PC-9 (cell line): ENCODE measurements at regions not wholly inside any gene's neighbourhood (a gene's known extent, or its start where the extent isn't known, plus 50 kb on each side); places are given as distances from the start of the nearest gene placed in this dataset.

Experiments
- CTCF ChIP-seq: fragments of 200-600 bp; sonication (generic); conservative IDR thresholded peaks from 2 replicates; pipeline ENCODE4 v1.6.1; 2017; ENCODE audit warnings: mixed run types, antibody characterized with exemption, mild to moderate bottlenecking, moderate library complexity
- EZH2 ChIP-seq: fragments of 200-600 bp; sonication (generic); IDR thresholded peaks from 2 replicates; pipeline ENCODE4 v1.8.0; 2017; ENCODE audit warnings: antibody characterized with exemption, low read depth

DNA sequence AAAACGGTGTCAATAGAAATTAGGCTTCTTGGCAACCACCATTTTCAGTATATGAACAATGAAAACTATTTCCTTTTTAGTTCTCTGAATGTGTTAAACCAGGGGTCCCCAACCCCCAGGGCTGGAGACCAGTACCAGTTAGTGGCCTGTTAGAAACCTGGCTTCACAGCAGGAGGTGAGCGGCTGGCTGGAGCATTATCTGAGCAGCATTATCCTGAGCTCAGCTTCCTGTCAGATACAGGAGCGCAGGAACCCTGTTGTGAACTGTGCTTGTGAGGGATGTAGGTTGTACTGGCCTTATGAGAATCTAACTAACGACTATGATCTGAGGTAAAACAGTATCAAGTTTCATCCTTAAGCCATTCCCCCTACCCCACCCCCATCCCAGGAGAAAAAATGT is 328.7 kb downstream of the ZBBX start:
- no peak for TF ChIP-seq EZH2
- TF ChIP-seq CTCF, result no peak
